Endodermal cell (in vitro differentiated cells): ENCODE measurements at regions not wholly inside any gene's neighbourhood (a gene's known extent, or its start where the extent isn't known, plus 50 kb on each side); places are given as distances from the start of the nearest gene placed in this dataset.

ENCODE experiments used
- DNase-seq: peaks from one replicate; pipeline ENCODE4 v3.0.0-alpha.2; 2017
- H3K27ac ChIP-seq: 2 replicates; pipeline ENCODE4 v1.5.1; 2013; ENCODE audit warnings: mild to moderate bottlenecking, low read depth, low read length, moderate library complexity
- H3K27me3 ChIP-seq: 2 replicates; pipeline ENCODE4 v1.6.1; 2013; ENCODE audit warnings: mild to moderate bottlenecking, low read length, moderate library complexity; ENCODE audit not compliant: insufficient read depth, control insufficient read depth, poor library complexity, severe bottlenecking
- H3K36me3 ChIP-seq: 2 replicates; pipeline ENCODE4 v1.7.0; 2013; ENCODE audit warnings: mild to moderate bottlenecking, low read length, moderate library complexity; ENCODE audit not compliant: control insufficient read depth, insufficient read depth
- H3K4me1 ChIP-seq: one replicate; pipeline ENCODE4 v1.7.0; 2013; ENCODE audit warnings: low read length; ENCODE audit not compliant: control insufficient read depth, insufficient read depth
- H3K4me3 ChIP-seq: 2 replicates; pipeline ENCODE4 v1.5.1; 2013; ENCODE audit warnings: mild to moderate bottlenecking, low read length, moderate library complexity
- H3K9ac ChIP-seq: 2 replicates; pipeline ENCODE4 v1.6.1; 2013; ENCODE audit warnings: mild to moderate bottlenecking, low read length, moderate library complexity; ENCODE audit not compliant: poor library complexity, severe bottlenecking; ENCODE audit errors: extremely low read depth
- H3K9me3 ChIP-seq: 2 replicates; pipeline ENCODE4 v1.6.1; 2013; ENCODE audit warnings: mild to moderate bottlenecking, low read length, moderate library complexity; ENCODE audit not compliant: control insufficient read depth
- H3K27ac Mint-ChIP-seq: 2 replicates; pipeline ENCODE4 v1.8.0; 2020; ENCODE audit warnings: mixed read lengths
- H3K27me3 Mint-ChIP-seq: 2 replicates; pipeline ENCODE4 v1.8.0; 2021; ENCODE audit warnings: mild to moderate bottlenecking, mixed read lengths; ENCODE audit not compliant: insufficient read depth
- H3K36me3 Mint-ChIP-seq: 2 replicates; pipeline ENCODE4 v1.8.0; 2020; ENCODE audit warnings: low read depth, mixed read lengths
- H3K4me1 Mint-ChIP-seq: 2 replicates; pipeline ENCODE4 v1.8.0; 2020; ENCODE audit warnings: mixed read lengths
- H3K4me3 Mint-ChIP-seq: 2 replicates; pipeline ENCODE4 v1.8.0; 2020; ENCODE audit warnings: mild to moderate bottlenecking, moderate library complexity, mixed read lengths
- H3K9me3 Mint-ChIP-seq: 2 replicates; pipeline ENCODE4 v1.8.0; 2020; ENCODE audit warnings: mild to moderate bottlenecking, mixed read lengths
- CTCF ChIP-seq: fragments of 200-600 bp; sonication (generic); conservative IDR thresholded peaks from 2 replicates; pipeline ENCODE4 v1.5.0; 2021; ENCODE audit warnings: antibody characterized with exemption, mild to moderate bottlenecking
- WGBS, 2 experiments: methylation state at CpG; one replicate each; pipeline versions ENCODE4 v1.1.5 to v1.1.7; 2013; ENCODE audit warnings: missing lambda C conversion rate in 2 of 2, mixed read lengths in 1 of 2; ENCODE audit not compliant: insufficient coverage in 1 of 2, insufficient read length in 1 of 2; 5-methylcytosine and 5-hydroxymethylcytosine counted together

GRCh38 chr5:1673042-1673677 lies 126.5 kb downstream of the MRPL36 start:
- Histone ChIP-seq H3K27me3 (peaks cover 16% of the 10 kb centered on the region), H3K36me3 (no peaks in the 10 kb centered on the region), H3K27ac (no peak overlapping the region), H3K4me3 (no peak overlapping the region), H3K4me1 (no peaks in the 10 kb centered on the region), H3K9me3 (no peaks in the 10 kb centered on the region), H3K9ac (no peak overlapping the region)
- no peak for DNase-seq
- H3K27me3 Mint-ChIP-seq = peaks cover 24% of the 10 kb centered on the region
- H3K4me3 Mint-ChIP-seq = no peak overlapping the region
- no peak for TF ChIP-seq CTCF
- H3K36me3 Mint-ChIP-seq = no peaks in the 10 kb centered on the region
- WGBS, 2 experiments = 83 to 87% methylated on average over 14 to 25 of the region's 25 CpGs
- H3K27ac Mint-ChIP-seq = no peak overlapping the region
- H3K4me1 Mint-ChIP-seq = peaks cover 3% of the 10 kb centered on the region
- no peaks in the 10 kb centered on the region for H3K9me3 Mint-ChIP-seq

GRCh38 chr5:1672396-1672795 lies 127.2 kb downstream of the MRPL36 start:
- no peak overlapping the region for H3K9ac ChIP-seq
- Mint-ChIP-seq H3K27me3 (peaks cover 29% of the 10 kb centered on the region), H3K4me1 (peaks cover 5% of the 10 kb centered on the region), H3K9me3 (no peaks in the 10 kb centered on the region), H3K36me3 (no peaks in the 10 kb centered on the region), H3K27ac (no peak overlapping the region), H3K4me3 (no peak overlapping the region)
- peak; percentile 78 for DNase-seq
- H3K27me3 ChIP-seq = peaks cover 22% of the 10 kb centered on the region
- no peaks in the 10 kb centered on the region for H3K36me3 ChIP-seq
- H3K4me3 ChIP-seq = no peak overlapping the region
- no peaks in the 10 kb centered on the region for H3K4me1 ChIP-seq
- no peaks in the 10 kb centered on the region for H3K9me3 ChIP-seq
- TF ChIP-seq CTCF = peak; percentile 58
- no peak overlapping the region for H3K27ac ChIP-seq
- WGBS, 2 experiments = 67 to 81% methylated on average over 1 to 14 of the region's 14 CpGs

- Mint-ChIP-seq H3K9me3 (no peaks in the 10 kb centered on the region), H3K36me3 (no peaks in the 10 kb centered on the region), H3K4me1 (peaks cover 5% of the 10 kb centered on the region), H3K4me3 (no peak overlapping the region), H3K27ac (no peak overlapping the region), H3K27me3 (peaks cover 34% of the 10 kb centered on the region)
- 88 to 92% methylated on average over 6 to 11 of the region's 11 CpGs for WGBS, 2 experiments
- Histone ChIP-seq H3K9me3 (no peaks in the 10 kb centered on the region), H3K27ac (no peak overlapping the region), H3K4me3 (no peak overlapping the region), H3K9ac (no peak overlapping the region), H3K27me3 (peaks cover 27% of the 10 kb centered on the region), H3K36me3 (no peaks in the 10 kb centered on the region), H3K4me1 (no peaks in the 10 kb centered on the region)
- TF ChIP-seq CTCF = no peak
- no peak for DNase-seq
Observed at GRCh38 chr5:1671351-1671750, 128.3 kb downstream of the MRPL36 start.
